ENCODE measurements at regions not wholly inside any gene's neighbourhood (a gene's known extent, or its start where the extent isn't known, plus 50 kb on each side); places are given as distances from the start of the nearest gene placed in this dataset.

DNA sequence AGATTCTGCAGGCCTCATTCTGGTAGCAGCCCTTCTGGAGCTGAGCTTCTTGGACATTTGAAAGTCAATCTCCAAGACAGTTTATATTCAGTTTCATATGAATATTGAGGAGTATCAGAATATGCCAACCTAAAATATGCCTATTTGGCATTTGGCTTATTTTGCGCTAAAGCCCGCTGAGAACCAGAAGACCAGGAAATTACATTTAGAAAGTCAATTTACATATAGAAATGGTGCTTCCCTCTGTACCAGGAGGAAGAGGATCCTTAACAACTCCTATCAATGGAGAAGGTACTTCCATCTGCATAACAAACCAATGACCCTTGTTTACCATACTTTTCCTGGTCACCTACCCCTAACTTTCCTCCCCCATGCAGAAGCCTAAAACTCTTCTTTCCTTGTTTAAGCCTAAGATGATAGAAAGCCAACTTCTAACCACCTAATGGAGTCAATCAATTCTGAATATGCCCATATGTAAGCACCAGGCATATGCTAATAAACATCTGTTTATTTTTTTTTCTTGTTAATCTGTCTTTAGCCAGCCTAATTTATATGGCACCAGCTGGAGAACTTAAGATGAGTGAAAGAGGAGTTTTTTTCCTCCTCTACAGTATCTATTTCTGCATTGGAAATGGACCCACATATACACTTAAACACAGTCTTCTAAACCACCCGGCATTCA lies 57.0 kb upstream of the DYNC1I2 start:
- H3K4me1 ChIP-seq (replicated peaks in 1 of 4; ENCODE audit: control insufficient read depth in 3 of 4, insufficient read depth in 4 of 4, low read length in 3 of 4), result no peaks in the 10 kb centered on the region
- no peak overlapping the region for H2BK5ac ChIP-seq (ENCODE audit: low read depth, low read length)
- no peak overlapping the region for H3K18ac ChIP-seq (ENCODE audit: extremely low read depth, low read length)
- peaks cover 0 to 4% (median 0%) of the 10 kb centered on the region in 4 experiments; a peak in 1 of 8 replicates for H3K36me3 ChIP-seq (ENCODE audit: control insufficient read depth in 2 of 4, insufficient read depth in 4 of 4, low read length in 3 of 4)
- H3K27ac ChIP-seq (ENCODE audit: low read depth, low read length), result no peak overlapping the region
- no peak overlapping the region for H2BK20ac ChIP-seq (ENCODE audit: low read length)
- 96% methylated on average over 3 of the region's 3 CpGs; no CpG with 5 or more reads in 1 of the 2 experiments for WGBS, 2 experiments (ENCODE audit: extremely low coverage in 1 of 2, insufficient coverage in 1 of 2, insufficient read length in 1 of 2, insufficient replicate concordance in 2 of 2, low coverage in 1 of 2, low lambda C conversion rate in 2 of 2, missing lambda C conversion rate in 1 of 2)
- H3K79me1 ChIP-seq (ENCODE audit: low read depth, low read length), result no peaks in the 10 kb centered on the region
- ChIA-PET POLR2A (ENCODE audit: partially characterized antibody) (no interaction called here), CTCF (ENCODE audit: partially characterized antibody) (interaction anchor here (1.4 kb wide), 1 partner anchor 9 kb away, joined by 4 read pairs; no protein-coding TSS in a partner anchor)
- H4K20me1 ChIP-seq (replicated peaks in 1 of 2; ENCODE audit: control insufficient read depth in 1 of 2, insufficient read depth in 2 of 2, low read length in 2 of 2), result no peaks in the 10 kb centered on the region
- H3K9me3 ChIP-seq (ENCODE audit: insufficient read depth in 2 of 2, low read depth in 1 of 2, low read length in 1 of 2), result peaks cover 32 to 45% of the 10 kb centered on the region in 2 experiments
- no peak for FAIRE-seq
- no peak overlapping the region for H3K4me3 ChIP-seq (ENCODE audit: extremely low read depth in 1 of 4, insufficient read depth in 2 of 4, low read depth in 3 of 4, low read length in 4 of 4)
- H2BK15ac ChIP-seq (ENCODE audit: low read length), result no peak overlapping the region
- no peak overlapping the region for H4K8ac ChIP-seq (ENCODE audit: extremely low read depth, insufficient read depth, low read length)
- H3K4ac ChIP-seq (replicated peaks; ENCODE audit: insufficient read length, low read depth, low read length), result no peak overlapping the region
- H4K91ac ChIP-seq (replicated peaks; ENCODE audit: insufficient read length, low read length), result no peak overlapping the region
- no peaks in the 10 kb centered on the region for H3K27me3 ChIP-seq (replicated peaks in 1 of 4; ENCODE audit: control insufficient read depth in 3 of 4, extremely low read depth in 1 of 4, insufficient read depth in 3 of 4, low read length in 3 of 4)
- H3K56ac ChIP-seq (replicated peaks; ENCODE audit: insufficient read length, low read depth, low read length), result no peak overlapping the region
- TF ChIP-seq CBX8 (IDR thresholded peaks at IDR 0.05; ENCODE audit: borderline replicate concordance, low read depth, low read length) (no peak), HDAC6 (IDR thresholded peaks at IDR 0.05; ENCODE audit: low read depth, low read length) (no peak), HDAC2 (IDR thresholded peaks at IDR 0.05; ENCODE audit: borderline replicate concordance in 1 of 2, low read depth in 2 of 2, low read length in 2 of 2) (no peak), JUN (IDR thresholded peaks at IDR 0.05; ENCODE audit: low read depth, low read length) (no peak), GABPA (IDR thresholded peaks at IDR 0.05; ENCODE audit: borderline replicate concordance, insufficient read depth, low read length) (no peak), SIRT6 (IDR thresholded peaks at IDR 0.05; ENCODE audit: low read length) (no peak)
- H3K23ac ChIP-seq (ENCODE audit: insufficient read length), result no peak overlapping the region
- H2AK5ac ChIP-seq (ENCODE audit: low read depth, low read length), result no peak overlapping the region
- H3K79me2 ChIP-seq (ENCODE audit: control insufficient read depth in 1 of 2, insufficient read depth in 2 of 2, low read length in 2 of 2), result no peaks in the 10 kb centered on the region
- no peak overlapping the region for H3K4me2 ChIP-seq (ENCODE audit: insufficient read depth in 1 of 2, low read depth in 2 of 2, low read length in 2 of 2)
- no peak overlapping the region for H2AFZ ChIP-seq (ENCODE audit: low read length)
- H2BK12ac ChIP-seq (ENCODE audit: low read depth, low read length), result no peak overlapping the region
- no peak overlapping the region for H2BK120ac ChIP-seq (replicated peaks; ENCODE audit: low read depth, low read length)
- H3K9ac ChIP-seq (replicated peaks in 1 of 4; ENCODE audit: extremely low read depth in 1 of 4, low read depth in 3 of 4, low read length in 3 of 4), result no peak overlapping the region
- H4K5ac ChIP-seq (ENCODE audit: insufficient read length, low read depth, low read length), result no peak overlapping the region
- no peak overlapping the region for H3K14ac ChIP-seq (ENCODE audit: insufficient read length)
- no peak for DNase-seq (ENCODE audit: low read depth in 1 of 2, low spot score in 2 of 2)
- H3K23me2 ChIP-seq (ENCODE audit: low read depth, low read length), result no peaks in the 10 kb centered on the region

All from H1 (cell line).